GM20431 (cell line): ENCODE measurements at regions not wholly inside any gene's neighbourhood (a gene's known extent, or its start where the extent isn't known, plus 50 kb on each side); places are given as distances from the start of the nearest gene placed in this dataset.

Experiments
- in situ Hi-C: fragments of 300-500 bp; cut with MseI, MboI; formaldehyde crosslinking; loops from one replicate; pipeline ENCODE4 v1.15.0; 2020; ENCODE audit warnings: low sequenced_read_pairs; ENCODE audit not compliant: unreplicated experiment

GRCh38 chr4:24256066-24256465 lies 328.3 kb downstream of the DHX15 start:
- in situ Hi-C loops: no loop called here

- in situ Hi-C loops: no loop called here
These were observed 332.2 kb downstream of the DHX15 start for GRCh38 chr4:24252121-24252520.

- in situ Hi-C loops: no loop called here
These were observed 332.8 kb downstream of the DHX15 start for GRCh38 chr4:24251589-24251988.

- in situ Hi-C loops: no loop called here
These were observed 334.4 kb downstream of the DHX15 start for GRCh38 chr4:24249972-24250371.

GRCh38 chr4:24248674-24249630 lies 335.4 kb downstream of the DHX15 start:
- in situ Hi-C loops: no loop called here

DNA sequence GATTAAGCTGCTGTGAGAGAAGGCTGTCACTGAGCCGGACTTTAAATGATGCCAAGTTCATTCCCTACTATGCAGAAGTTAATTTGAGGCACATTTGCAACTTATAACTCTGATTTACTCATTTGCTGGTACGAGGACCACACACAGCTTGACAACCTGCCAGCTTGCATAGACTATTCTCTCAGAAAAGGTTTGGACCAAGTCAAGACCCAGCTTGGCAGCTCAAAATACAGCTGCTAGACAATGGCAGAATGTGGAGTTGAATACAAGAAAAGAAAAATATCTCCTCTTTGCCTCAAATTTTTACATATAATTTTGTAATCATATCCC lies 338.9 kb downstream of the DHX15 start:
- in situ Hi-C loops: no loop called here

- in situ Hi-C loops: no loop called here
These were observed 339.5 kb downstream of the DHX15 start for GRCh38 chr4:24244663-24245490.

DNA sequence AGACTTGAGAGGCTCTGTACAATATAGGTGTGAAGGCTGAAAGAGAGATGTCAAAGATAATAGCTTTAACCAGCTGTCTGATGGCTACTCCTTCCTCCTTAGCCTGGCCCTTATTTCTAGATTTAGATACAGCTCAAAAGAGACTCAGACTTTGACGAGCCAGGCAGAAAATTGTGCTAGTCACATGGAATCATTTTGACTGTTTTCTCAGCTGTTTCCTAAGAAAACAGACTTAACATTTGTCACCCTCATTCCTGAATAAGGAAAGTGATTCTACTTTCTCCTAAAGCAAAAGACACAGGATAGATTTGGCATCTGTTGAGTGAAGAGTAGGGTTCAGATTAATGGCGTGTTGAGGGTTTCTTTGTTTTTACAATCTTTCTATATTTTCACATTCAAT lies 340.7 kb downstream of the DHX15 start:
- in situ Hi-C loops: no loop called here

DNA sequence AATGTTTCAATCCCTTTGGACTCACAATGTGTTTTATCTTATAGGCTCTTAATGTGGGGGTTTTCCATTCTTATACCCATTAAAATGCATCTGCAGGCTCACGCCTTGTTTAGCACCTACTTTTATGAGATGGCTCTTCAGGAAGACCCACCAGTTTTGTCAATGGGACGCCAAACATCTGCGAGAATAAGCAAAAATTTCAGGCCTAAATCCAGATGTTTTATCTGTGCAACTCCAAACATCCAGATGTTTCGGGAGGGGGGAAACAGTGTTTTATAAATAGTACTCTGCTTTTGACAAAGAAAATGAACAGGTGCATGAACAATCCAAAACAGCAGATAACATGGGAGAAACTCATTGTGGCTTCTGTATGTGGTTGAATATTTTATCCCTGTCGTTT lies 342.8 kb downstream of the DHX15 start:
- in situ Hi-C loops: no loop called here

DNA sequence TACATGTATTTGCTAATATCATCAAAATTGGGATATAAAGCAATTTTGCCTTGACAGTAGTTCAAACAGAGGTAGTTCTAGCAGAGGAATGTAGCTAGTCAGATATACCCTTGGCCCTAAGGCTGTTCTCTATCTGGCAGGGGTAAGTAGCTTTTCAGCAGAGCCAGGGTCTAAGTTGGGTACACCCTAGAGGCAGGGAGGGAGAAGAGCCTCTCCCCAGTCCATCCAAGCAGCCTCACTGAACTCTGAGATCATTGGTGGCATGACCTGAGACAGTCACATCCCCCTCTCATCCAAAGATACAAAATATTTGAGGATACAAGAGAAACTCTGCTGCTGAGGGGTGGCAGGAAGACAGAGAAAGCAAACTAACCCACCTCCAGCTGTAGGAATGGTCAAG lies 343.7 kb downstream of the DHX15 start:
- in situ Hi-C loops: no loop called here

GRCh38 chr4:24237709-24238108 lies 346.6 kb downstream of the DHX15 start:
- in situ Hi-C loops: no loop called here

GRCh38 chr4:24236532-24236931 lies 346.7 kb upstream of the PPARGC1A start:
- in situ Hi-C loops: no loop called here

- in situ Hi-C loops: no loop called here
These were observed 346.3 kb upstream of the PPARGC1A start for GRCh38 chr4:24236120-24236519.

DNA sequence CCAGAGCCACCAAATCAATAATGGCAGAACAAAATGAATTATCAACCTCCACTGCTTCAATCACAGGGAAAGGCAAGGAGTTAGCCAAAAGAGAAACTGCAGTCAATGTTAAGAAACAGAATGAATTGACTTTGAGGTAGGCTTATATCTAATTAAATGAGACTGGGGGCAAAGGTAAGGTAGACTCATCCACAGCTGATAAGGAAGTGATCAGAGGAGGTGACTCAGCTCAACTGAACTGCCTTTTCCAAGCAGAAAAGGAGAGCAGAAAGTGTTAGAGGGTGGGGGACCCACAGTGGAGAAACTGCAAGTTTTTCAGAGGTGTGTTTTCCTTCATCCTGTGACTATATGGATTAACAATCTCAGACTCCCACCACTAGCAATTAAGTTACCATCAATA lies 345.8 kb upstream of the PPARGC1A start:
- in situ Hi-C loops: no loop called here

GRCh38 chr4:24234288-24234848 lies 344.5 kb upstream of the PPARGC1A start:
- in situ Hi-C loops: no loop called here

DNA sequence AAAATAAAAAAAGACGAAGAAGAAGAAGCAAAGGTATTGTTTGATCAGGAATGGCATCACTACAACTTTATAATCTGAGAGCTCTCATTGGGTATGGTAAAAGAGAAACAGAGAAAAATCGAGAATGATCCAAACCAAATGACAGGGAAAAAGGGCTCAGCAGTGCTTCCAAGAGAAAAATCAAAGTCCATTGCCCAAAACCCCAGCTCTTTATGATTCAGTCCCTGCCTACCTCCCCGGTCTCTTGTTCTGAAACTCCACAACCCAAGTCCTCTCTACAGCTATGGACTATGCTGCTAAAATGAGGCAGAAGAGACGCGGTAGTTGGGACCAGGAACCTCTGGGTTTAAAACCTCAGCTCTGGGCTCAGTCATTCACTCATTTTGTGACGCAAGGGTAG lies 341.1 kb upstream of the PPARGC1A start:
- in situ Hi-C loops: no loop called here

DNA sequence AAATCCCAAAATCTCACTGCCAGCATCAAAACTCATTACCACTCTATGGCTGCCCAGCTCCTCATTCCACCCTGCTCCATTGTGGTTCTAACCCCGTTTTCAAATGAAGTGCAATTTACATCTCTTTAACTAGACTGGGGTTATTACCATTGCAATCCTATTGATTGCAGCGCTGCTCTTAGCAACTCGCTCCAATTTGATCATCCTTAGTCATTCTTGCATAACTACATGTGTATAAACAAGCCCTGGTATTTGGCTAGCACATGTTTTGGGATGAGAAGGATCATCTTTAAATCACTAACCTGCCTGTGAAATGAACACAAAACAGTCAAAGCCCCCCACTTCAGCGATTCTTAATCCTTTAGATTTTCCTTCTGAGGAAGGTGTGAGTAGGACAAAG lies 340.1 kb upstream of the PPARGC1A start:
- in situ Hi-C loops: no loop called here

DNA sequence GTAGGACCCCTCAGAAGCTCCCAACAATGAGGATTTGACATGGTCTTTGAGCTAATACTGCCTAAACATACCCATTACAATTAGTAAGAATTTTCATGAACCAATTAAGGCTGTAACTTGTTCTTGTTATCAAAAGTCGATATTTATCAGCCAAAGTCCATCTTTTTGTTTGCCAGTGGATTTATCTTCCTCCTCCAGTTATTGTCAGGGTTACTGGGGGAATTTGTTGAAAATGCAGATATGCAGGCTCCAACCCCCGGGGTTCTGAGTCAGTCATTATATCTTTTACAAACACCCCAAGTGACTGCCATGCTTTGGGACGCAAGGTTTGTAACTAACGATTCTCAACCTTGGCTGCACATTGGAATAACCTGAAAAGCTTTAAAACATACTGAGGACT lies 338.8 kb upstream of the PPARGC1A start:
- in situ Hi-C loops: no loop called here

- in situ Hi-C loops: no loop called here
These were observed 336.8 kb upstream of the PPARGC1A start for GRCh38 chr4:24226667-24227066.

DNA sequence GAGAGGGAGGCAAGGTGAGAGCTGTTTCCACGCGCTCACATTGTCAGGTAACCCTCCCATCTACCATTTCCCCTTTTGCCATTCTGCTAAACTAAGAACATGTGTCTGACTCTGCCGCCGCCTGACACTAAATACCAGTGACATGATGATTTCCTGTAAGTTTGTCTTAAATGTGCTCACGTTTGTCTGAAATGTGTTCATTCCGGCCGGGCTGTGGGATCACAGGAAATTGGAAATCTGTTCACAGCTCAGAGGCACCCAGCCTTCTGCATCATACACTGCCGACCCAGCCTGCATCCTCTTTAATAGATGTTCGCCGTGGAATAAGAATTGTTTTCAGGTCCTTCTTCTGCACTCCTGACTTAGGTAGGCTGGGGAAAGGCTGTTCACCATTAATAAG lies 336.2 kb upstream of the PPARGC1A start:
- in situ Hi-C loops: no loop called here

DNA sequence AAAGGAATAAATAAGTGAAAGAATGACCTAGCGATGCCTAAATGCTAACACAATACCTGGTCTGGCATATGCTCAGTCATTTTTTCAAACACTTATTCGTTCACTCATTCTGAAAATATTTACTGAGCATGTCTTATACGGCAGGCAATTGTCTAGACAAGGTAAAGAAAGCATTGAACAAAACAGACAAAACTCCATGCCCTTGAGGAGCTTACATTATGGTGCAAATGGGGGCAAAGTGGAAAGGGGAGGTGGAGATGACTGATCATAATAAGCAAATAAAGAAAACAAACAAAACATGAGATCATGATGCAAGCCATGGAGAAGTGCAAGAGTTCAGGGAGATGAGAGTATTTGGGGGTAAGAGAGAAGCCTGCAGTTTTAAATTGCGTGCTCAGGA lies 334.6 kb upstream of the PPARGC1A start:
- in situ Hi-C loops: no loop called here
